Renal cortical epithelial cell (primary cell): ENCODE measurements at regions not wholly inside any gene's neighbourhood (a gene's known extent, or its start where the extent isn't known, plus 50 kb on each side); places are given as distances from the start of the nearest gene placed in this dataset.

ENCODE experiments used
- DNase-seq: peaks from one replicate; pipeline ENCODE4 v3.0.0-alpha.2; 2011; ENCODE audit warnings: low read depth

DNA sequence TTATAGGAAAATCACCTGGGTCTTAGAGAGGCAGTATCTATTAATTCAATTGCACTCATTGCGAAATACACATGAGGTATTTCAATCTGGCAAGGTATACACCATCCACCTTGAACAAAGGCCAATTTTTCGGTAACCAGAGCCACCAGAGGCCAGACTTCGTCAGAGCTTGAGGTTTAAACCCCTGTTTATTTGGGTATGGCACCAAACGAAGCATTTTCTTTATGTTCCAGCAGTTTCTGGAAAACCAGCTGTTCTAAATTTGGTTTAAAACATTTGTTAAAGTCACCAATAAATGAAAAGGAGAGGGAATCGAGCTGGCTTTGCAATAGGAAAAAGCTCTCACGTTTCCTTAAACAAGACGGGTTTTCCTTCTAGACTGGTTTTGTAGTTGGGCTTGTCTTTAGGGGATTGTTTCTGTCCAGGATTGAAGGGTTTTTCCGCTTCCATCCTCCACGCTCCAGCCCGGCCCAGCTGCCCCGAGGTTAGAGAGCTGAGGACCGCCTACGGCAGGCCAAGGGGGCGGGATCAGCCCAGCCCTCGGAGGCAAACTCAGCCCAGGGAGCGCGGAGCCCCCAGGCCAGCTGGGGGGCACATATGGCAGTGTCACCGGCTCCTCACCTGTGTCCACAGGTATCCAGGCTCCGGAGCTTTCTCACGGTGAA is 539.4 kb upstream of the MGMT start:
- DNase-seq = no peak

DNA sequence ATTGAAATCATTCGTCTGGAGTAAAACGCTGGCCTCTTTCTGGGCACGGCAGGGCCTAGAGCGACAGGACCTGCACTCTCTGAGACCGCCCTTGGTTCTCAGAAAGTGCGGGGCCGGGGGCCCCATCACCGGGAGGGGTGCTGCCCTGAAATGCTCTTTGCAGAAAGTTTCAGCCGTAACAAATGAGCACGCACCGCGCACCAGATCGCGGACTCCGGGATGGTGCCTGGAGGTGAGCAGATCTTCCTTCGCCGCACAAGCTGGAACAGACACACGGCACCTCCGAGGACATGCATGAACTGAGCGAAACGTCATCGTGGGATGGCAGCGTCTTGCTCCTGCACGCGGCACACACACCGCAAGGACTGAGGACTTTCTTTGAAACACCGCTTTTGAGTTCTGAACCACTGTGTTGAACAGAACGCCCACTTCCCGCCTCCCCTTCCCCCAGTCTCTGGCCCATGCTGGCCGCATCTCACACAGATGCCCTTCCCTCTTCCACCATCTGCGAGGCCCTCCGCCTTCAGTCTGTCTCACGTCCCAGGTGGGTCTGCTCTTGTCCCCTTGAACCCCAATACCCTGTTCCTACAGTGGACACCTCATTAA is 538.7 kb upstream of the MGMT start:
- no peak for DNase-seq

DNA sequence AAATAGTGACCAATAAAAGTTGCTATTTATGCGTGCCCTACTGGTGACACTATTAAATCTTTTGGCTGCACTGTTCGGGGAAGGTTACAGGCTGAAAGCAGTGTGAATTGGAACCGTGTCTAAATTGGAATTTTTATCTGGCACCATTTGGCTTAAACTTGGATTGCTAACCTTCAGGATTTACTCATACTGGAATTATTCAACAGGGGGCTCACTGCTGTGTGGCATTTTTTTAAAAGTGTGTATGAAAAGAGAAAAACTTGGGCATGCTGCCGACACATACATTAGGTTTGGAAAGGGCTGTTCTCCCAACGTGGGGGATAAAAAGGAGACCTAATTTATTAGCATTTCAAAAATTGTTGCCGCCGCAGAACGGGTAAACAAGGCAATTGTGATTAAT is 537.9 kb upstream of the MGMT start:
- DNase-seq = no peak

- DNase-seq = no peak
These were observed 537.3 kb upstream of the MGMT start for GRCh38 chr10:128929767-128930166.

DNA sequence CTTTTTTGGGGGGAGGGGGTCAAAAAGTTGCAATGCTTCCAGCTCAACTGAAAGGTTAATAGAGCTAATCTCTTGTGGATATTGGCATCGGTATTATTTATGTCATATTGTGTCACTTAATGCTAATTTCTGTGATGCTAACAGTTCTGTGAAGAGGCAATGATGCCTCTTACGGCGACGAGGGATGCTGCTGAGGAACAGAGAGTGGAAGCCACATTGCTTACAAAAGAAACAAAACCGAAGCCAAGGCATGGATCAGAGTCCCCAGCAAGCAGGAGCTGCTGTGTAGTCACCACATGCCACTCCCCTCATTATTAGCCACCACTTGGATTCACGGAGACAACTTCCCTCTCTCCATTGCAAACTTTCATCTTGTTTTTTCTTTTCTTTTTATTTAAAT is 536.5 kb upstream of the MGMT start:
- DNase-seq = no peak

DNA sequence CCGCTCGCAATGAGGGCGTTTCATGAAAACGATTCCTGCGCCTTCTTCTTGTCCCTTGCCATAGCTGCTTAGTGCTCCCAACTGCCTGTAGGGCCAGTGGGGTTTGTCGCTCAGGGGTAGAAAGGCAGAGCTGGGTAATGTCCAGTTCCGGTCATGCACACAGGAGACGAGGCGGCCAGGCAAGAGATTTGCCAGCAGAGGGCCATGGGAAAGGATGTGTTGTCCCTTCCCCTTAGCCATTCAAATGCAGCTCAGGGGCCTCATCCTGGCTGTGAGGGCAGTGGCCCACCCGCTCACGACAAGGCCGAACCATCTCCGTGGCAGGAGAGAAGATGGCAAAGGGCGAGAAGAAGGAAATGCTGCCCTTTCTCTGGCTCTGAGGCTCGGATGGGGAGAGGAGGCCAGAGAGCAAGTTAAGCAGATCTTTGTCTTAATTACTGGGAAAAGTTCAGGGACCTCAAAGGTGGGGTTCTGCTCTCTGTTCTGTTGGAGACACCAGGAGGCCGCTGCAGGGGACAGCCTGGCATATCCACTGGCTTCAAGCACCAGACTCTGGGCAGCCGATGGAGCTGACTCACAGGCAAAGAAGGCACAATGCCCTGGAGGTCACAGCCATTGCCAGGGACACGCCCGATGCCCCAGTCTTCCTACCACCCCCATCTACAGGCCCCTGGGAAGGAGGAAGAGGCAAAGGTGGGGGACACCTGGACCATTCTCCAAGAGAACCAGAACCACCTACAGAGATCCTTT is 534.8 kb upstream of the MGMT start:
- DNase-seq = no peak

DNA sequence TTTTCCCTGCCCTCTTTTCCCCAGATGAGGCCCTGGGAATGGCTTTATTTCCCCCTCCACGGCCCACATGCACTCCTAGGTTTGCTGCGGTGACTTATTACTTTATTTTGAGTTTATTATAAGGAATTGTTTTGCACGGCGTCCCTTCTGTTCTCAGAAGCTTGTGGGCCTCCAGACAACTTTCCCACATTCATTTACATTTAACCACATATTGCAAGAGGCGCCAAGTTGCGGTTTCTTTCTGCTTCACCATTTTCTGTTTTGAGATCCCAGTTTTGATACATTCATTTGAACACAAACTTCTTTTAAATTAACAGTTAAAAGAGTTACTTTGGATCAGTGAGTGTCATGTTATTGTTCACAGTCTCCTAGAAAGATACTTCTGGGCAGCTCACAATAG is 532.5 kb upstream of the MGMT start:
- DNase-seq = no peak

- DNase-seq = no peak
These were observed 530.6 kb upstream of the MGMT start for GRCh38 chr10:128936392-128936791.

- no peak for DNase-seq
These were observed 528.5 kb upstream of the MGMT start for GRCh38 chr10:128938558-128938957.

- DNase-seq = no peak
These were observed 527.0 kb upstream of the MGMT start for GRCh38 chr10:128940081-128940480.

DNA sequence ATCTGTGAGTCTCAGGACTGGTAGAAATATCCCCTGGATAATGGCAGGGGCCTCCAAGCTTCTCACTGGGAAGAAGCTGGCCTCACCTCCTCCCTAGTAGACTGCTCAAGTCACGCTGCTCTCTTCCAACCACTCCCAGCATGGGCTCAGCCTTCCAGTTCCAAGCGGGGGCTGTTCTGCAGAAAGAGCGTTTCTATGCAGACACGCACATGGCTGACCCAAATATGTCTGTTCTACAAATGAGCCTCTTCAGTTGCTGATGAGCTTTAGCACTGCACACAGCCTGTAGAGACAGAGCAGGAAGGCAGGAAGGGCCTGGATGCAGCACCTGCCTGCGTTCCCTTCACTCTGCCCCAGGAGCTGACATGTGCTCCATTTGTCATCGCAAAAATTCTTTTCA is 523.9 kb upstream of the MGMT start:
- DNase-seq = no peak

GRCh38 chr10:128945398-128945797 is 521.6 kb upstream of the MGMT start:
- no peak for DNase-seq

GRCh38 chr10:128950159-128950915 is 516.7 kb upstream of the MGMT start:
- no peak for DNase-seq

GRCh38 chr10:128950916-128951275 is 516.1 kb upstream of the MGMT start:
- DNase-seq = no peak

GRCh38 chr10:128952856-128953255 is 514.2 kb upstream of the MGMT start:
- DNase-seq = no peak

GRCh38 chr10:128956149-128956548 is 510.9 kb upstream of the MGMT start:
- DNase-seq = no peak

DNA sequence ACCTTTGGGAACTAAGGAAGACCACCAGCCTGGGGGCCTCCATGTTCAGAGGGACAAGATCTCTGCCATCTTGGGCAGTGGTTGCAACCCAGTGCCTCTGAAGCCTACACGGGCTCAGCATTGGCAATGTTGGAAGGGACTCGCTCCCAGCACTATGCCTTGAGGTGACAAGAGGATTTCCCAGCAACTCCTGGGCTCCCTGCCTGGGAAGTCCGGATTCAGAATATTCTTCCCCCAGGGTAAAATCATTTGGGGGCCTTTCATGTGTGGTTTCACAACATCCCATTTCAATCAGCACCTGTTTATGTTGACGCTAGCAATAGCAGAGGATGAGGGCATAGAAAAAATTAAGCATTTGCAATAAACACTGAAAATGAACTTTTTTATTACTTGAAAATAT is 509.8 kb upstream of the MGMT start:
- DNase-seq = no peak

DNA sequence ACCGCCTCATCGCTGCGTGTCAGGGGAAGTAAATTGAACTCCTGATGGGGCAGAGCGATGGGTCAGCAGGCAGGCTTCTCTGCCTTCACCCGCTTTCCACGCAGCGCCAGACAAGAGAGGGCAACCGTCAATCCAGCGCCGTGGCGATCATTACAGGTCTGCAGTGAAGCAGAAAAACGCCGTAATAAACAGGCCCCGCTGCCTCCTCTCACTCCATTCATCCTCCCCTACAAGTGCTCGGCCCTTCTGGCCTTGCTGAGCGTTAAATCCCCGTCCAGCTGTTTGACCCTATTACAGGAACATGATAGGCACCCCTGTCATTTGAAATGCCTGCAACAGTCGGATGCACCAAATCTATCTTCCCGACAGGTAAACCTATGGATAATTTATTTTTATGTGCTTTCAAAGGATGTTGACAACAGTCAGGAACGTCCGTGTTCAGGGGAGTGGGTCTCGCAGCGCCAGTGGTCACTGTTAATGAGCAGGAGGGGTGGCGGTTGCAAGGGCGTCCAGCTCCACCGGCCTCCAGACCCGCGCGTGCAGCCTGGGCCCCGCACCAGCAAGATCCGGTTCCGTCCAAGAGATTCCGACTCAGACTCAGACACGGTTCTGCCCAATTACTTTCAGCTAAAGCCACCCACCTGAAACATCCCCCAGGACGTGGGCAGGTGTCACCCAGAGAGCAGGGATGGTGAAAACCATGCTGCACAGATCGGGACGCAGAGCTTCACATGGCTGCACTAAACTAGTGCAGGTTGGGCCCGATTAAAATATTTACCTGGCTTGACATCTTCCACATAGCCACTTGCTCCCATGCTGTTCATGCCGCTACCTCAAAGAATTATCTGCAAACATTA is 508.0 kb upstream of the MGMT start:
- DNase-seq = no peak

- no peak for DNase-seq
These were observed 507.3 kb upstream of the MGMT start for GRCh38 chr10:128959746-128960145.

DNA sequence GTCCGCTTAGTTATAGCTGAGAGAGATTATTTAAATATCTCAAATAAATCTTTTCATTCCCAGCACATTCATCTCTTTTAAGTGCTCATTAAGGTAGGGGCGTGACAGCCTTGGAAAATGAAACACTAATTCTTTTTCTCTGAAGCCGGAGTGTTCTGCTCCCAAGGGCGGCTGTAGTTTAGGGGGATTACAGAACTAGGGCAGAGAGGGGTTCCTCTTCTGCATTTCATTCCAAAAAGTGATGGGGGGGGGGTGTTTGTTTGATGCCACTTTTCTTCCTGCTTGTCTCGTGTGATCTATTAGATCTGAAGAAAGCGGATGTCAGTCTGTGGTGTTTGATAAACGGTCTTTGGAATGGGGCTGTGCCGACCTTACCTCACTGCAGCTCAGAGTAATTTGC is 506.5 kb upstream of the MGMT start:
- no peak for DNase-seq

GRCh38 chr10:128962182-128962581 is 504.9 kb upstream of the MGMT start:
- DNase-seq = no peak
